ENCODE measurements at regions not wholly inside any gene's neighbourhood (a gene's known extent, or its start where the extent isn't known, plus 50 kb on each side); places are given as distances from the start of the nearest gene placed in this dataset.
"Not testable (repeated sequence)": the region's sequence is repeated elsewhere in the genome, so short reads cannot be mapped to it uniquely, and the experiment has no call there.

- no peaks in the 10 kb centered on the region for H3K4me1 ChIP-seq
- ATAC-seq (no peak), DNase-seq (no peak)
- H3K9me3 ChIP-seq: no peaks in the 10 kb centered on the region
- no peak for TF ChIP-seq CTCF (IDR thresholded peaks at IDR 0.05)
- H3K27me3 ChIP-seq (ENCODE audit: insufficient read depth in 3 of 3, low read length in 2 of 3): no peaks in the 10 kb centered on the region
- no peaks in the 10 kb centered on the region for H3K36me3 ChIP-seq (ENCODE audit: insufficient read depth in 1 of 2, low read depth in 1 of 2)
- WGBS, 3 donors: 76 to 80% (median 77%) methylated on average over 5 of the region's 5 CpGs
- no peak overlapping the region for H3K27ac ChIP-seq
- intact Hi-C loops (cut with DNase I): no loop called here
- H3K4me3 ChIP-seq: no peak overlapping the region
Measured at GRCh38 chr18:1436199-1436598, 531.5 kb downstream of the ADCYAP1 start.

GRCh38 chr18:1438458-1438910, 533.8 kb downstream of the ADCYAP1 start:
- DNase-seq (no peak), ATAC-seq (no peak)
- TF ChIP-seq CTCF (IDR thresholded peaks at IDR 0.05): no peak
- 69 to 72% (median 70%) methylated on average over 8 of the region's 8 CpGs for whole genome bisulfite sequencing, 3 donors
- H3K36me3 ChIP-seq (ENCODE audit: insufficient read depth in 1 of 2, low read depth in 1 of 2): no peaks in the 10 kb centered on the region
- intact Hi-C loops (cut with DNase I): no loop called here
- H3K27ac ChIP-seq: no peak overlapping the region
- no peaks in the 10 kb centered on the region for H3K4me1 ChIP-seq
- no peaks in the 10 kb centered on the region for H3K9me3 ChIP-seq
- no peaks in the 10 kb centered on the region for H3K27me3 ChIP-seq (ENCODE audit: insufficient read depth in 3 of 3, low read length in 2 of 3)
- no peak overlapping the region for H3K4me3 ChIP-seq

GRCh38 chr18:1438967-1439366, 534.3 kb downstream of the ADCYAP1 start:
- H3K4me3 ChIP-seq: no peak overlapping the region
- DNase-seq (no peak), ATAC-seq (no peak)
- no peak overlapping the region for H3K27ac ChIP-seq
- no peaks in the 10 kb centered on the region for H3K27me3 ChIP-seq (ENCODE audit: insufficient read depth in 3 of 3, low read length in 2 of 3)
- H3K9me3 ChIP-seq: no peaks in the 10 kb centered on the region
- intact Hi-C loops (cut with DNase I): no loop called here
- no peak for TF ChIP-seq CTCF (IDR thresholded peaks at IDR 0.05)
- no peaks in the 10 kb centered on the region for H3K36me3 ChIP-seq (ENCODE audit: insufficient read depth in 1 of 2, low read depth in 1 of 2)
- WGBS, 3 donors: 13 to 29% (median 19%) methylated on average over 3 of the region's 3 CpGs
- no peaks in the 10 kb centered on the region for H3K4me1 ChIP-seq

- ATAC-seq; H3K27ac ChIP-seq; H3K9me3 ChIP-seq; DNase-seq; H3K4me3 ChIP-seq; intact Hi-C loops (cut with DNase I); H3K4me1 ChIP-seq; H3K27me3 ChIP-seq (ENCODE audit: insufficient read depth in 3 of 3, low read length in 2 of 3); H3K36me3 ChIP-seq (ENCODE audit: insufficient read depth in 1 of 2, low read depth in 1 of 2): not testable (repeated sequence)
- WGBS, 3 donors: 79 to 87% (median 83%) methylated on average over 2 of the region's 2 CpGs
Measured at GRCh38 chr18:1444062-1444461, 539.4 kb downstream of the ADCYAP1 start.

- TF ChIP-seq CTCF (IDR thresholded peaks at IDR 0.05): no peak
- intact Hi-C loops (cut with DNase I): no loop called here
- DNase-seq: no peak
- no peaks in the 10 kb centered on the region for H3K27me3 ChIP-seq (ENCODE audit: insufficient read depth in 3 of 3, low read length in 2 of 3)
- ATAC-seq: no peak
- H3K9me3 ChIP-seq: no peaks in the 10 kb centered on the region
- no peak overlapping the region for H3K4me3 ChIP-seq
- no peaks in the 10 kb centered on the region for H3K36me3 ChIP-seq (ENCODE audit: insufficient read depth in 1 of 2, low read depth in 1 of 2)
- no peaks in the 10 kb centered on the region for H3K4me1 ChIP-seq
- WGBS, 3 donors: 47 to 65% (median 60%) methylated on average over 1 of the region's 1 CpG
- no peak overlapping the region for H3K27ac ChIP-seq
Measured at GRCh38 chr18:1446765-1447164, 542.1 kb downstream of the ADCYAP1 start.
